ENCODE measurements at regions not wholly inside any gene's neighbourhood (a gene's known extent, or its start where the extent isn't known, plus 50 kb on each side); places are given as distances from the start of the nearest gene placed in this dataset.

DNA sequence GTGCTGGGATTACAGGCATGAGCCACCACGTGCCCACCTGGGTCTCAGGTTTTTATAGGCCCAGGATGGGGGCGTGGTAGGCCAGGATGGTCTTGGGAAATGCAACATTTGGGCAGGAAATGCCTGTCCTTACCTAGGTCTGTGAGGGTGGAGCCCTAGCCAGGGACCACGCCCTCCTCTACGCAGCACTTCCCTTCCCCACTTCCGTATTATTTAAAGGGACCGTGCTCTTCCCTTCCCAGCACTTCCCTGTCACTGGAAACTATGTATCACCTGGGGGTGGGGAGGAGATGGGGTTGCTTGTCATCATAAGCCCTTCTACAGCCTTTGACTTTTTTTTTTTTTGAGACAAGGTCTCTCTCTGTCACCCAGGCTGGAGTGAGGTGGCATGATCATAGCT is 238.9 kb upstream of the NLRP1 start:
- TF ChIP-seq, protein P1, sequence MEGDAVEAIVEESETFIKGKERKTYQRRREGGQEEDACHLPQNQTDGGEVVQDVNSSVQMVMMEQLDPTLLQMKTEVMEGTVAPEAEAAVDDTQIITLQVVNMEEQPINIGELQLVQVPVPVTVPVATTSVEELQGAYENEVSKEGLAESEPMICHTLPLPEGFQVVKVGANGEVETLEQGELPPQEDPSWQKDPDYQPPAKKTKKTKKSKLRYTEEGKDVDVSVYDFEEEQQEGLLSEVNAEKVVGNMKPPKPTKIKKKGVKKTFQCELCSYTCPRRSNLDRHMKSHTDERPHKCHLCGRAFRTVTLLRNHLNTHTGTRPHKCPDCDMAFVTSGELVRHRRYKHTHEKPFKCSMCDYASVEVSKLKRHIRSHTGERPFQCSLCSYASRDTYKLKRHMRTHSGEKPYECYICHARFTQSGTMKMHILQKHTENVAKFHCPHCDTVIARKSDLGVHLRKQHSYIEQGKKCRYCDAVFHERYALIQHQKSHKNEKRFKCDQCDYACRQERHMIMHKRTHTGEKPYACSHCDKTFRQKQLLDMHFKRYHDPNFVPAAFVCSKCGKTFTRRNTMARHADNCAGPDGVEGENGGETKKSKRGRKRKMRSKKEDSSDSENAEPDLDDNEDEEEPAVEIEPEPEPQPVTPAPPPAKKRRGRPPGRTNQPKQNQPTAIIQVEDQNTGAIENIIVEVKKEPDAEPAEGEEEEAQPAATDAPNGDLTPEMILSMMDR (IDR thresholded peaks at IDR 0.05; ENCODE audit: low read depth, low read length, missing input control) = no peak
- TF ChIP-seq EGR1 (IDR thresholded peaks at IDR 0.05; ENCODE audit: low read depth in 2 of 2) = no peak
- no peak for TF ChIP-seq JUND (IDR thresholded peaks at IDR 0.05)
- no peak for TF ChIP-seq SP1 (IDR thresholded peaks at IDR 0.05)
- TF ChIP-seq, protein P2, sequence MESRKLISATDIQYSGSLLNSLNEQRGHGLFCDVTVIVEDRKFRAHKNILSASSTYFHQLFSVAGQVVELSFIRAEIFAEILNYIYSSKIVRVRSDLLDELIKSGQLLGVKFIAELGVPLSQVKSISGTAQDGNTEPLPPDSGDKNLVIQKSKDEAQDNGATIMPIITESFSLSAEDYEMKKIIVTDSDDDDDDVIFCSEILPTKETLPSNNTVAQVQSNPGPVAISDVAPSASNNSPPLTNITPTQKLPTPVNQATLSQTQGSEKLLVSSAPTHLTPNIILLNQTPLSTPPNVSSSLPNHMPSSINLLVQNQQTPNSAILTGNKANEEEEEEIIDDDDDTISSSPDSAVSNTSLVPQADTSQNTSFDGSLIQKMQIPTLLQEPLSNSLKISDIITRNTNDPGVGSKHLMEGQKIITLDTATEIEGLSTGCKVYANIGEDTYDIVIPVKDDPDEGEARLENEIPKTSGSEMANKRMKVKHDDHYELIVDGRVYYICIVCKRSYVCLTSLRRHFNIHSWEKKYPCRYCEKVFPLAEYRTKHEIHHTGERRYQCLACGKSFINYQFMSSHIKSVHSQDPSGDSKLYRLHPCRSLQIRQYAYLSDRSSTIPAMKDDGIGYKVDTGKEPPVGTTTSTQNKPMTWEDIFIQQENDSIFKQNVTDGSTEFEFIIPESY (IDR thresholded peaks at IDR 0.05) = no peak
- TF ChIP-seq, protein P3, sequence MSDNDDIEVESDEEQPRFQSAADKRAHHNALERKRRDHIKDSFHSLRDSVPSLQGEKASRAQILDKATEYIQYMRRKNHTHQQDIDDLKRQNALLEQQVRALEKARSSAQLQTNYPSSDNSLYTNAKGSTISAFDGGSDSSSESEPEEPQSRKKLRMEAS (IDR thresholded peaks at IDR 0.05) = no peak
